Endothelial cell of umbilical vein (primary cell): ENCODE measurements at regions not wholly inside any gene's neighbourhood (a gene's known extent, or its start where the extent isn't known, plus 50 kb on each side); places are given as distances from the start of the nearest gene placed in this dataset.

ENCODE experiments used
- EZH2 ChIP-seq: IDR thresholded peaks from 2 replicates; pipeline ENCODE4 v1.6.1; 2012; ENCODE audit warnings: borderline replicate concordance, low read depth, mild to moderate bottlenecking, moderate library complexity, low read length, inconsistent platforms; ENCODE audit not compliant: severe bottlenecking
- MYC ChIP-seq: IDR thresholded peaks from one replicate; pipeline ENCODE4 v1.6.1; 2011; ENCODE audit warnings: mild to moderate bottlenecking, low read depth, low read length
- POLR2A ChIP-seq: IDR thresholded peaks from 2 replicates; pipeline ENCODE4 v1.6.1; 2012; ENCODE audit warnings: low read depth, mild to moderate bottlenecking, control low read depth, low read length
- POLR2AphosphoS5 ChIP-seq: IDR thresholded peaks from 2 replicates; pipeline ENCODE4 v1.6.1; 2012; ENCODE audit warnings: low read depth, mild to moderate bottlenecking, control low read depth, low read length, moderate library complexity; ENCODE audit not compliant: insufficient read depth
- TF ChIP-seq, protein P1 (sequence below), 2 donors: IDR thresholded peaks; 1 replicate in 1 of 2; 2 replicates in 1 of 2; pipeline ENCODE4 v1.5.1; 2011; ENCODE audit warnings: low read length in 2 of 2, mild to moderate bottlenecking in 2 of 2, moderate library complexity in 2 of 2, control low read depth in 1 of 2, inconsistent platforms in 1 of 2, low read depth in 1 of 2; ENCODE audit not compliant: insufficient read depth in 1 of 2; ENCODE audit errors: extremely low read depth in 1 of 2
- TF ChIP-seq, protein P2 (sequence below): IDR thresholded peaks from 2 replicates; pipeline ENCODE4 v1.6.1; 2011; ENCODE audit not compliant: insufficient read depth, insufficient read length

DNA sequence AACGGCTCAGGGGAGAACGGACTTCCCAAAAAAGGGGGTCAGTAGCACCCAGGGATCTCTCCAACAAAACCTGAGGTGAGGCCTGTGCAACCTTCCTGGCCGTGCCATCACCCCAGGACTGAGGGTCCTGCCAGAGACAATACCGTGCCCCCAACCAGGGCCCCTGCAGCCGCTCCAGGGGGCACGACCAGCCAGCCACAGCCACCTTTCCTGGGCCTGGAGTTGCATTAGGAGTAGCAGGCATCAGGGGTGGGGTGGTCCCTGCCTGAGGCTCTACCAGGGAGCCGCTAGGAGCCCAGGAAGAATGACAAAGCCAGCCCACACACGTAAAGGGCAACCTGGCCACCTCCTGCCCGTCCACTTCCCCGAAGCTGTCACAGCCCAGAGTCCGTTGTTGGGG, 137.8 kb downstream of the BRD1 start:
- TF ChIP-seq, protein P1, sequence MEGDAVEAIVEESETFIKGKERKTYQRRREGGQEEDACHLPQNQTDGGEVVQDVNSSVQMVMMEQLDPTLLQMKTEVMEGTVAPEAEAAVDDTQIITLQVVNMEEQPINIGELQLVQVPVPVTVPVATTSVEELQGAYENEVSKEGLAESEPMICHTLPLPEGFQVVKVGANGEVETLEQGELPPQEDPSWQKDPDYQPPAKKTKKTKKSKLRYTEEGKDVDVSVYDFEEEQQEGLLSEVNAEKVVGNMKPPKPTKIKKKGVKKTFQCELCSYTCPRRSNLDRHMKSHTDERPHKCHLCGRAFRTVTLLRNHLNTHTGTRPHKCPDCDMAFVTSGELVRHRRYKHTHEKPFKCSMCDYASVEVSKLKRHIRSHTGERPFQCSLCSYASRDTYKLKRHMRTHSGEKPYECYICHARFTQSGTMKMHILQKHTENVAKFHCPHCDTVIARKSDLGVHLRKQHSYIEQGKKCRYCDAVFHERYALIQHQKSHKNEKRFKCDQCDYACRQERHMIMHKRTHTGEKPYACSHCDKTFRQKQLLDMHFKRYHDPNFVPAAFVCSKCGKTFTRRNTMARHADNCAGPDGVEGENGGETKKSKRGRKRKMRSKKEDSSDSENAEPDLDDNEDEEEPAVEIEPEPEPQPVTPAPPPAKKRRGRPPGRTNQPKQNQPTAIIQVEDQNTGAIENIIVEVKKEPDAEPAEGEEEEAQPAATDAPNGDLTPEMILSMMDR (IDR thresholded peaks at IDR 0.05; ENCODE audit: extremely low read depth in 1 of 2, insufficient read depth in 1 of 2, low read depth in 1 of 2, low read length in 2 of 2): no peak
- TF ChIP-seq, protein P2, sequence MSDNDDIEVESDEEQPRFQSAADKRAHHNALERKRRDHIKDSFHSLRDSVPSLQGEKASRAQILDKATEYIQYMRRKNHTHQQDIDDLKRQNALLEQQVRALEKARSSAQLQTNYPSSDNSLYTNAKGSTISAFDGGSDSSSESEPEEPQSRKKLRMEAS: no peak
- no peak for TF ChIP-seq POLR2A
- TF ChIP-seq POLR2AphosphoS5: no peak
- TF ChIP-seq EZH2: no peak
- no peak for TF ChIP-seq MYC
